ENCODE measurements at regions not wholly inside any gene's neighbourhood (a gene's known extent, or its start where the extent isn't known, plus 50 kb on each side); places are given as distances from the start of the nearest gene placed in this dataset.

GRCh38 chr2:150374492-150374891, 113.0 kb downstream of the RND3 start:
- DNase-seq (ENCODE audit: low read depth): no peak

GRCh38 chr2:150373374-150373773, 114.1 kb downstream of the RND3 start:
- no peak for DNase-seq (ENCODE audit: low read depth)
- no peak overlapping the region for H3K4me3 ChIP-seq (ENCODE audit: low read depth, low read length)

More at GRCh38 chr2:150374492-150374891, 113.0 kb downstream of the RND3 start:
- H3K4me3 ChIP-seq (ENCODE audit: low read depth, low read length): no peak overlapping the region

- no peak for DNase-seq (ENCODE audit: low read depth)
Measured at GRCh38 chr2:150371044-150371818, 116.2 kb downstream of the RND3 start.

GRCh38 chr2:150370561-150370960, 116.9 kb downstream of the RND3 start:
- DNase-seq (ENCODE audit: low read depth): no peak
- no peak overlapping the region for H3K4me3 ChIP-seq (ENCODE audit: low read depth, low read length)

More at GRCh38 chr2:150371044-150371818, 116.2 kb downstream of the RND3 start:
- no peak overlapping the region for H3K4me3 ChIP-seq (ENCODE audit: low read depth, low read length)

- no peak overlapping the region for H3K4me3 ChIP-seq (ENCODE audit: low read depth, low read length)
- DNase-seq (ENCODE audit: low read depth): no peak
Measured at GRCh38 chr2:150369862-150370261, 117.6 kb downstream of the RND3 start.

GRCh38 chr2:150358468-150358807, 129.0 kb downstream of the RND3 start:
- DNase-seq (ENCODE audit: low read depth): no peak
- H3K4me3 ChIP-seq (ENCODE audit: low read depth, low read length): no peak overlapping the region

GRCh38 chr2:150357770-150358467, 129.5 kb downstream of the RND3 start:
- no peak overlapping the region for H3K4me3 ChIP-seq (ENCODE audit: low read depth, low read length)

GRCh38 chr2:150355440-150355839, 132.0 kb downstream of the RND3 start:
- H3K4me3 ChIP-seq (ENCODE audit: low read depth, low read length): no peak overlapping the region
- no peak for DNase-seq (ENCODE audit: low read depth)

More at GRCh38 chr2:150357770-150358467, 129.5 kb downstream of the RND3 start:
- no peak for DNase-seq (ENCODE audit: low read depth)

- no peak overlapping the region for H3K4me3 ChIP-seq (ENCODE audit: low read depth, low read length)
- DNase-seq (ENCODE audit: low read depth): no peak
Measured at GRCh38 chr2:150353376-150353775, 134.1 kb downstream of the RND3 start.

GRCh38 chr2:150351922-150352321, 135.5 kb downstream of the RND3 start:
- H3K4me3 ChIP-seq (ENCODE audit: low read depth, low read length): no peak overlapping the region
- no peak for DNase-seq (ENCODE audit: low read depth)

- DNase-seq (ENCODE audit: low read depth): no peak
- H3K4me3 ChIP-seq (ENCODE audit: low read depth, low read length): no peak overlapping the region
Measured at GRCh38 chr2:150350500-150350899, 137.0 kb downstream of the RND3 start.

- no peak overlapping the region for H3K4me3 ChIP-seq (ENCODE audit: low read depth, low read length)
- DNase-seq (ENCODE audit: low read depth): no peak
Measured at GRCh38 chr2:150346806-150347205, 140.7 kb downstream of the RND3 start.

- no peak overlapping the region for H3K4me3 ChIP-seq (ENCODE audit: low read depth, low read length)
- no peak for DNase-seq (ENCODE audit: low read depth)
Measured at GRCh38 chr2:150341982-150342680, 145.3 kb downstream of the RND3 start.

- H3K4me3 ChIP-seq (ENCODE audit: low read depth, low read length): no peak overlapping the region
- no peak for DNase-seq (ENCODE audit: low read depth)
Measured at GRCh38 chr2:150339951-150340350, 147.5 kb downstream of the RND3 start.

GRCh38 chr2:150339282-150339681, 148.2 kb downstream of the RND3 start:
- H3K4me3 ChIP-seq (ENCODE audit: low read depth, low read length): no peak overlapping the region
- DNase-seq (ENCODE audit: low read depth): no peak

GRCh38 chr2:150335596-150335995, 151.9 kb downstream of the RND3 start:
- no peak for DNase-seq (ENCODE audit: low read depth)
- no peak overlapping the region for H3K4me3 ChIP-seq (ENCODE audit: low read depth, low read length)

- DNase-seq (ENCODE audit: low read depth): no peak
- no peak overlapping the region for H3K4me3 ChIP-seq (ENCODE audit: low read depth, low read length)
Measured at GRCh38 chr2:150332383-150332782, 155.1 kb downstream of the RND3 start.

- H3K4me3 ChIP-seq (ENCODE audit: low read depth, low read length): no peak overlapping the region
- DNase-seq (ENCODE audit: low read depth): no peak
Measured at GRCh38 chr2:150327564-150328489, 159.6 kb downstream of the RND3 start.

GRCh38 chr2:150325656-150326314, 161.7 kb downstream of the RND3 start:
- no peak for DNase-seq (ENCODE audit: low read depth)
- H3K4me3 ChIP-seq (ENCODE audit: low read depth, low read length): no peak overlapping the region

Measured in skeletal muscle cell (primary cell).